GM19452 (cell line): ENCODE measurements at regions not wholly inside any gene's neighbourhood (a gene's known extent, or its start where the extent isn't known, plus 50 kb on each side); places are given as distances from the start of the nearest gene placed in this dataset.

Experiments
- ATAC-seq: cut with Tn5 transposase; IDR thresholded peaks from one replicate; pipeline ENCODE4 v1.9.1; 2021; ENCODE audit not compliant: unreplicated experiment

GRCh38 chr21:21715266-21715969 is 717.2 kb downstream of the NCAM2 start:
- no peak for ATAC-seq

- no peak for ATAC-seq
Observed at GRCh38 chr21:21722731-21723130, 724.5 kb downstream of the NCAM2 start.

- no peak for ATAC-seq
Observed at GRCh38 chr21:21730512-21730911, 732.3 kb downstream of the NCAM2 start.

GRCh38 chr21:21731626-21732025 is 733.4 kb downstream of the NCAM2 start:
- no peak for ATAC-seq

- no peak for ATAC-seq
Observed at GRCh38 chr21:21734088-21734487, 735.9 kb downstream of the NCAM2 start.

- ATAC-seq, result no peak
Observed at GRCh38 chr21:21737186-21737585, 739.0 kb downstream of the NCAM2 start.

GRCh38 chr21:21740207-21740606 is 742.0 kb downstream of the NCAM2 start:
- no peak for ATAC-seq

GRCh38 chr21:21750124-21750825 is 752.1 kb downstream of the NCAM2 start:
- no peak for ATAC-seq

- ATAC-seq, result no peak
Observed at GRCh38 chr21:21751286-21751685, 753.1 kb downstream of the NCAM2 start.

GRCh38 chr21:21762855-21763254 is 764.6 kb downstream of the NCAM2 start:
- no peak for ATAC-seq

- no peak for ATAC-seq
Observed at GRCh38 chr21:21764281-21764680, 766.1 kb downstream of the NCAM2 start.

GRCh38 chr21:21767276-21767675 is 769.1 kb downstream of the NCAM2 start:
- no peak for ATAC-seq

GRCh38 chr21:21788591-21788990 is 790.4 kb downstream of the NCAM2 start:
- ATAC-seq, result no peak

GRCh38 chr21:21801921-21802320 is 803.7 kb downstream of the NCAM2 start:
- no peak for ATAC-seq

GRCh38 chr21:21806711-21807597 is 808.7 kb downstream of the NCAM2 start:
- ATAC-seq, result no peak

- ATAC-seq, result no peak
Observed at GRCh38 chr21:21807598-21807903, 809.3 kb downstream of the NCAM2 start.

- no peak for ATAC-seq
Observed at GRCh38 chr21:21813289-21813688, 815.1 kb downstream of the NCAM2 start.

GRCh38 chr21:21813934-21814333 is 815.7 kb downstream of the NCAM2 start:
- no peak for ATAC-seq

- no peak for ATAC-seq
Observed at GRCh38 chr21:21816778-21817177, 818.6 kb downstream of the NCAM2 start.

- no peak for ATAC-seq
Observed at GRCh38 chr21:21818898-21819297, 820.7 kb downstream of the NCAM2 start.

GRCh38 chr21:21828130-21828529 is 829.9 kb downstream of the NCAM2 start:
- no peak for ATAC-seq

- ATAC-seq, result no peak
Observed at GRCh38 chr21:21831036-21831435, 832.8 kb downstream of the NCAM2 start.
